HG02840 (cell line): ENCODE measurements at regions not wholly inside any gene's neighbourhood (a gene's known extent, or its start where the extent isn't known, plus 50 kb on each side); places are given as distances from the start of the nearest gene placed in this dataset.

Source experiments
- ATAC-seq: cut with Tn5 transposase; IDR thresholded peaks from one replicate; pipeline ENCODE4 v1.9.1; 2021; ENCODE audit warnings: mild to moderate bottlenecking, moderate library complexity, moderate number of reproducible peaks; ENCODE audit not compliant: unreplicated experiment, low FRiP score

DNA sequence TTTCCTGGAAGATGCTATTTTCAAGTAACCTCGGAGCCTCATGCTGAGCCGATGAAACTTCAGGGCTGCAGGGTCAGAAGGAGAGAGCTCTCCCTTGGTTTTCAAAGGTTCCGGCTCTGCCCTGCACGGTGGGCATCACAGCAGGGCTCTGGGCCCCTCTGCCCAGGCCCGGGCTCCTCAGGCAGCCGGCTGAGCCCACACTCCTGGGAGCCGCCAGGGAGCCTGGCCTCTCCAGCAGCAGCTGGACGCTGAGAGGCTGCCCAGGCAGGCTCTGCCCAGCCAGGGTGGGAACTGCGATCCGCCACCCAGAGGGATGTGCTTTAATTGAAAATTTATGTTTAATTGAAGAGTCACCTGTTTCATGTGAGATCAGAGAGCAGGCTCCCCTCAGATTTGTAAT, 97.5 kb upstream of the MGMT start:
- ATAC-seq: no peak

GRCh38 chr10:129371541-129371940, 95.5 kb upstream of the MGMT start:
- no peak for ATAC-seq

DNA sequence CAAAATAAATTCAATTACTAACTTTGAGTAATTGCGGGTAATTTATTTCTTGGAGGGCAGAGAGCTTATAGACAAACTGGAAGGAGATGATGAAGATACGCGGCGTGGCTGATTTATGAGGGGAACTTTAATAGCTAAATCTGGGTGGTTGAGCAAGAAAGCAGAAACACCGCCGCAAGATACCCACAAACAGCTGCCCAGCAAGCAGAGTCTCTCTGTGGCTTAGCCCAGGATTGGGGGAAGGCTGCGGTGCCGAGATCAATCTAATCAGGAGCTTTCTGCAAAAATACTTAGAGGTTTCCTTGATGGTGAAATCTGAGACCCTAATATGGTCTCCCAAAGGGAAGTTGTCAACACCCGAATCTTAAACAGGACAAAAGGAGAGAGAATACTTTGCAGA, 94.9 kb upstream of the MGMT start:
- no peak for ATAC-seq

DNA sequence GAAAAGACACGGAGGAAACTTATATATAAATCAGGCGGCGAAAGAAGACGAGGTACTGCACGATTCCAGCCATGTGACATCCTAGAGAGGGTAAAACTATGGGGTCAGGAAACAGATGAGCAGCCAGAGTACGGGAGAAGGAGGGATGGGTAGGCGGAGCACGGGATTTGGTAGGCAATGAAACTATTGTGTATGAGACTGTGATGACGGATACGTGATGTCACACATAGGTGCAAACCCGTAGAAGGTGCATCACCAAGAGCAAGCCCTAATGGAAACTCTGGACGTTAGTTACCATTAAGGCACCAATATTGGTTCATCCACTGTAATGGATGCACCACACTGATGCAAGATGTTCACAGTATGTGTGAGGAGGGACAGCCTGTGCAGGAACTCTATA, 93.8 kb upstream of the MGMT start:
- ATAC-seq: no peak

GRCh38 chr10:129373718-129374117, 93.3 kb upstream of the MGMT start:
- no peak for ATAC-seq

- no peak for ATAC-seq
Observed at GRCh38 chr10:129375171-129375570, 91.9 kb upstream of the MGMT start.

GRCh38 chr10:129375912-129376311, 91.1 kb upstream of the MGMT start:
- ATAC-seq: no peak

GRCh38 chr10:129380279-129380678, 86.8 kb upstream of the MGMT start:
- ATAC-seq: no peak

GRCh38 chr10:129381741-129382140, 85.3 kb upstream of the MGMT start:
- no peak for ATAC-seq

DNA sequence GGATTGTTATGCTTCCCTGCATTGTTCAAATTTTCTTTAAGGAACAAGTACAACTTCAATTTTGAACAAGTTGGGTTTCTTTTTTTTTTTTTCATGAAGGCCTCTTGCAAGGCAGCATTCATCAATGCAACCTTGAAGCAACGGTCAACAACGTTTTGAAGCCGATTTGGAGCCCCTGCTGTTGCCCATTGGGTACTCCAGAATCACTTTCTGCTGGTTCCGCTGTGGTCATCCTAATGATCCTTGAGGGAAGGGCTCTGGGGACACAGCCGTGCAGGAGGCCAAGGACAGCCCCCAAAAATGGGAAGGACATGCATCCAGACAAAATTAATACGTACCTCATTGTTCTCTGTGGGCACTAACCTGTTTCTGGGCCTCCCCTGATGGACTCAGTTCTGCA, 84.6 kb upstream of the MGMT start:
- no peak for ATAC-seq

DNA sequence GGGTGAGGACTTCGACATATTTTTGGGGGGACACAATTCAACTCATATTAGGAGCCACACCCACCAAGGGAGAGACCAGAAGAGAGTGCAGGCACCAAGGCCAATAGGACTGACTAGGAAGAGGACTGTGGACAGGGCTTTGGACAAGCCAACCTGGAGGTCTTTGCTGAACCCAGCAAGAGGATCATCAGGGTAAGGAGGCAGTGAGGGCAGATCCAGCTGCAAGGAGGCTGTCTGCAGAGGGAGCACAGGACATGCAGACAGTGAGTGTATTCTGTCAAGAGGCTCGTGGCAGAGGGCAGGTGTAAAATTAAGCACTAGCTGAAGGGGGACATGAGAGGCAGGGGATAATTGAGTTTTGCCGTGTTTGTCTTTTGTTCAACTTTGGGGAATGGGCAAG, 83.4 kb upstream of the MGMT start:
- ATAC-seq: no peak

DNA sequence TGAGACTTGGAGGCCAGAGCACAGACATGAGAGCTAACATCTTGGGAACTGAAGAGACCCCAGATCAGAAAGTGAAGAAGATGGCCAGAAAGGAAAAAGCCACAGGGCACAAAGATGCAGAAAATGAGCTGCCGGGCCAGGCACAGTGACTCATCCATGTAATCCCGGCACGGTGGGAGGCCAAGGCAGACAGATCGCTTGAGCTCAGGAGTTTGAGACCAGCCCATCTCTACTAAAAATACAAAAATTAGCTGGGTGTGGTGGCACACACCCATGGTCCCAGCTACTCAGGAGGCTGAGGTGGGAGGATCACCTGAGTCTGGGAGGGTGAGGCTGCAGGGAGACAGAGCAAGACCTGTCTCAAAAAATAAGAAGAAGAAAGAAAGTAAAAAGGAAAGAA, 81.4 kb upstream of the MGMT start:
- no peak for ATAC-seq

DNA sequence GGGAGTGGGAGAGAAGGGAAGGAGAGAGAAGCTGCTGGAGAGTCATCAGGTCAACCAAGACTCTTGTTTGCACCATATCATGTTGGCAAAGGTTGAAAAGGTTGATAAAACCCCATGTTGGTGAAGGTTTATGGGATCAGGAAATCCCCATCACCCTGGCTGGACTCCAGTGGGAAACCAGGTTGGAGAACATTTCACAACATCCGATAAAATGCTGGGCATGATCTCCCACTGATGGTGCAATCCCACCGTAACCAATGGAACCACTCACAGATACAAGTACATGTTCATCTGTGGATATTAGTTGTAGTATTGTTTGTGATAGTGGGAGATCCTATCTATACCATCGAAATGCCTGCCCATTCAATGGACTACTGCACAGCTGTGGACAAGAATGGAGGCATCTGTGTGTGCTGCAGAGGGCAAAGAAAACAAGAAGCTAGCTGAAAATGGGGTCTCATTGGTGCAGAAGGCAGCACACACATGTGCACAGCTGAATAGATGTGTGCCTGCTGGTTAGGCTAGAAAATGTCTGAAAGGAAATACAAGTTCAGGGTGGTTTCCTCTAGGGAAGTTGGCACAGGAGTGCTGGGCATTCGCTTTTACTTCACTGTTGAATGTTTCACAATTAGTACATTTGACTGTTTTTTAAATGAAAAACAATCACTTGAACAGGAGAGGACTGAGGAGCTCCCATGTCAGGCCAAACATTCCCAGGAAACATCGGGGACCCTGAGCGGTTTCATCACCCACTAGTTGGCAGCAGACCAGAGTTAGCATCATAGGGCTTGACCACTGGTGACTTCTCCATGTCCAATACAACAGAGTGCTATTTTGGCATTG, 80.4 kb upstream of the MGMT start:
- ATAC-seq: no peak

- ATAC-seq: no peak
Observed at GRCh38 chr10:129387258-129387525, 79.8 kb upstream of the MGMT start.

- no peak for ATAC-seq
Observed at GRCh38 chr10:129388435-129388834, 78.6 kb upstream of the MGMT start.

DNA sequence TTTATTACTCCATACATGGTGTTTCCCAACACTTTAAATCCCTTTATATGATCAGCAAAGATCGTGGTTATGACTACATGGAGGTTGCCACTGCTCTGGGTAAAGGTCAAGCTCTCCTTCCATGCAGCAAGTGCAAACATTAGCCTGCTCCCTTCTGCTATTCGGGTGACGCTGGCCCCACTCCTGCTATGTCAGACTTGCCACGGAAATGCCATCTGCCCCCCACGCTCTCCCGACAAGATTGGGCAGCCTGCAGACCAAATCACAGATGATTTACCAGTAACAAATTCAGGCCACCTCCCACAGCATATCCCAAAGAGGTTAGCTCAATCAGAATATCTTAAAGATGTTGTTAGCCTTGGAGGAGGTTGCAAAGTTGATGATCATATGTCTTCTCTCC, 77.8 kb upstream of the MGMT start:
- ATAC-seq: no peak

DNA sequence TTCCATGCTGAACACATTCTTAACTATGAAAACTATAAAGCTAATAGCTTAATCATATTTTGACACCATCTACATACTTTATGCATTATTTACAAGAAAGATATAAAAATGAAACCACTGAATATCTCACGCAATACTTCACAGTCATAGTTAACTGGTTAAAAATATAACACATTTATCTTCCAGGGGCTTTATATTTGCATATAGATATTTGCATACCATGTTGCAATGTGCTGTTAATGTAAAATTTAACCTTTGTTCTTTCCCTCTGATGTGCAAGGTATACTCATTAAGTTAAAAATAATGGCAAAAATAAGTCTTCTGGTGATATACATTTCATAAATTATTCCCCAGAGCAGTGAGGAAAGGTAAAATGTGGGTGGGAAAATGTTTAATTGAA, 76.9 kb upstream of the MGMT start:
- ATAC-seq: no peak

DNA sequence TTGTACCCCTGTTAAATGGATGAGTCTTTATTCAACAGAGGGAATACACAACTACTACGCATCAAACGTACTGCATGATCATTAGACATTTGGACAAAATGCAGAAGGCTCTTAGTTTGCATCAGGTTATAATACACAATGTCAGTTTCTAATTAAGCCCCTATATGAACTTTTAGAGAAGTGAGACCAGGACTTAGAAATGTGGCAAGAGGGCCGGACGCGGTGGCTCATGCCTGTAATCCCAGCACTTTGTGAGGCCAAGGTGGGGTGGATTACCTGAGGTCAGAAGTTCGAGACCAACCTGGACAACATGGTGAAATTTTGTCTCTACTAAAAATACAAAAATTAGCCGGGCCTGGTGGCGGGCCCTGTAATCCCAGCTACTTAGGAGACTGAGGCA, 76.3 kb upstream of the MGMT start:
- ATAC-seq: no peak

DNA sequence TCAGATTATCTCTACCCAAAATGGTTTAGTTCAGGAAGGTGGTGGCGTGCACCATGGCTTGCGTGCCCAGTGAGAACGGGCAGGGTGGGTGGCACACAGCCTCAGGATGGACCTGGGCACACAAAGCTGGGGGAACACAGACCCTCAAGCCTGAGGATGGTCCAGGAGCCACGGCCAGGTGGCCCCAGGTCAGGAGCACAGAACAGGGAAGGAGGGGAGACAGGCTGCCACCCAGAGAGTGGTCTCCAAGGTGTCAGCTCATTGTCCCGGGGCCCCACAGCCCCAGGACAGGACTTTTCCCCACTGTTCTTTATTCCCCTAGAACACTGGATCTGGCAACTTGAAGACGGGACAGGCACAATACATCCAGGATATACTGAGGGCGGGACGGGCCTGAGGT, 75.6 kb upstream of the MGMT start:
- ATAC-seq: no peak

- no peak for ATAC-seq
Observed at GRCh38 chr10:129392855-129393254, 74.2 kb upstream of the MGMT start.

DNA sequence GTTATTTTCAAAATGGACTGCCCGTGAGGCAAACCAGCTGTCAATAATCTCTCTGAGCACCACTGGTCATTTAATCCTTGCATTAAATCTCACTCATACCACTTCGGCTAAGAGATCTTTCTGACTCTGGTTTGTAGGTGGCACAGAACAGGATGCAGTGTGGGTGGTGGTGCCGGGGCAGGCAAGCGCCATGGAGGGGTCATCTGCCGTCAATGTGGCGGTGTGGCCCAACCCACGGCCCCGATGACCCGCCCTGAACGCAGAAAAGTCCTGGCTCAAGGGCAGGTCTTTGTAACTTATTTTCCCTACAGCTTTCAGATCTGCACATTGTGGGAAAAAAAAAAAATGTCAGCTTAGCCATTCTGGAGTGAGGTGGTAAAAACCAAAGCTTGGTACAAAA, 73.2 kb upstream of the MGMT start:
- no peak for ATAC-seq

- ATAC-seq: no peak
Observed at GRCh38 chr10:129394518-129395328, 72.3 kb upstream of the MGMT start.
